ENCODE measurements at regions not wholly inside any gene's neighbourhood (a gene's known extent, or its start where the extent isn't known, plus 50 kb on each side); places are given as distances from the start of the nearest gene placed in this dataset.

DNA sequence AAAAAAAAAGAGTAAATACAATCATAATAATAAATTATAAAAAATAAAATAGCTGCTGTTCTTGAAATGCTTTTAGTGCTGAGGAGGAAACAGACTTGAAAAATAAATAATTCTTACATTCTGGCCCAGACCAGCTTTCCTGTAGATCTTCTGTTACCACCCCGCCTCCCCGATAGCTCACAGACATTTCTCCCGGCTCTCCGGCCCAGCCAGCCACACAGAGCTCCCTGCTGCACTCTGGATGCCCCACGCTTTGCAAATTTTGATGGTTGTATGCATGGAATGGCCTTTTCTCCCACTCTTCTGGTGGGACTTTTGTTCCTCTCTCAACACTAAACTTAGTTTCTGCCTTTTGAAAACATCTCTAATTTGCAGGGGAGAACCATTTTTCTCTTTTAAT lies 249.3 kb downstream of the ATP23 start:
- DNase-seq (ENCODE audit: low spot score), result no peak

DNA sequence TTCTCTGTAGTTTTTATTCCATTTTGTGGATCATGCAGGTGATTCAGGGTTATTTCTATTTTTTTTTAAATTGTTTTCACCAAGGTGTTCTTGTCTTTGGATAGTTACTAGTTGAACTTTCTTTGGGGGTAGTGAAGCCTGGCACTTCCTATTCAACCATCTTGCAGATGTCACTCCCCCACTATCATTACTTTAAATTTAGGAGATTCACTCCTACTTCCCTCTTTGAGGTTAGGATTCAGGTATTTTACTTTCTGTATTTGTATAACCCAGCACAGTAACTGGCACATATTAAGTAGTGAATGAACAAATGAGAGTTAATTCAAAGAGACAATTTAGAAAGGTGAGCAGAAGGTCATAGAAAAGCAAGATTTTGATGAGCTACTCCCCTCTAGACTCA lies 255.6 kb downstream of the ATP23 start:
- DNase-seq (ENCODE audit: low spot score), result no peak

DNA sequence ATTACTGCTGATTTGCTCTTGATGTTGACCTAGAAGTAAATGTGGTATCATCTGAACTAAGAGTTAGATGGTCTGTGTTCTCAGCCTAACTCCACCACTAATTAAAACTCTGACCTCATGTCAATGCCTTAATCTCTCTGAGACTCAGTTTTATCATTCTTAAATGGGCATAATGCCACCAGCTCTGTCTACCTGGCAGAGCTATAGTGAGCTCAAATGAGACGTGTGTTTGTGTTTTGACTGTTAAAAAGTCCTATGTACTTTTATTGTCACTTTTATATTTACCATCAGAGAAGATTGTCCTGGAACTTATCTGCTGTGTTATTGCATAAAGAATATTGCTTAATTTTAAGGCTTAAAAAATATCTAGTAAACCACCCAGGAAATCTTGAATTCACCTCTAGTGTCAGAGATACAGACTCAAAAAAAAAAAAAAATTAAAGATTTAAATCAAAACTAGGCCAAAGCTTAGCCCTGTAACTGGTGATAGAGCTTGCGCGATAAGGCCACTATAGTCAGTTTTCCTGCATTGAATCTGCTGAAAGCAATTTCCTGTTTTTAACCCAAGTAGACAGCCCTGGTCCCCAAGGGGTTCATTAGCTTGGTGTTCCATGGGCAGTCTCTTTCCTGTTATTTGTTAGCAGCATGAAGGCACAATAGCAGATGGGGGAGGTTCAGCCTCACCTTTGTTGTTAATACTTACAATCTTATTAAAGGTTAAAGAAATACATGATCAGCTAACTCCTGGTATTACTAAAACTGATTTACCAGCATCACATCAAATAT lies 261.8 kb downstream of the ATP23 start:
- DNase-seq (ENCODE audit: low spot score), result no peak

DNA sequence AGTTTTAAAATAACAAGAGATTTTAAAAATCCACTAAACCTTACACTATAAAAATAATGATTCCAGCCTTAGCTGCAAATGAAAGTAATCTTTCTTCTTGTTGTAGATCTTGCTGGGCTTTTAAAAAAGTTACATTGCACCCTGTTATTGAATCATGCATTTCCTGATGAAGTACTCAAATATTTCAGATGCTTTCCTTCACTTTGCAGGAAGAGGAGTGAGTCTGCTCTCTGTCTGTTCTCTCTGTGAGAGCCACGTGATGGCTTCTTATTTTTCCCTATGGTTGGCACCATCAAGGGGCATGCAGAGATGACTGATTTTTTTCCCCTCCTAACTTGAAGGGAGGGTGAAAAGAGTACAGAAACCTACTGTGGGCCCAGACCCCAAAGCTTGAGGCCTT lies 262.7 kb downstream of the ATP23 start:
- no peak for DNase-seq (ENCODE audit: low spot score)

DNA sequence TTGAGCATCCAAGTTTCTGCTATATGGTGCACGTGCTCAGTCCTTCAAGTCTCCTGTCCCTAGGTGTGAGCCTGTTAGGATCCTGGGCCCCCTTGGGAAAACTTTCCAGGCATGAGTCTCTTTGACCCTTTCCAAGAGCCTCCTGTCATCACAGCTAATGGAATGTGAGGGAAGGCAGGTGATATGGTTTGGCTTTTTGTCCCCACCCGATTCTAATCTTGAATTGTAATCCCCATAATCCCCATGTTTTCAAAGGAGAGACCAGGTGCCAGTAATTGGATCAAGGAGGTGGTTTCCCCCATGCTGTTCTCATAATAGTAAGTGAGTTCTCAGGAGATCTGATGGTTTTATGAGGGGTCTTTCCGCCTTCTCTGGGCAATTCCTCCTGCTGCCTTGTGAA lies 265.5 kb downstream of the ATP23 start:
- no peak for DNase-seq (ENCODE audit: low spot score)

DNA sequence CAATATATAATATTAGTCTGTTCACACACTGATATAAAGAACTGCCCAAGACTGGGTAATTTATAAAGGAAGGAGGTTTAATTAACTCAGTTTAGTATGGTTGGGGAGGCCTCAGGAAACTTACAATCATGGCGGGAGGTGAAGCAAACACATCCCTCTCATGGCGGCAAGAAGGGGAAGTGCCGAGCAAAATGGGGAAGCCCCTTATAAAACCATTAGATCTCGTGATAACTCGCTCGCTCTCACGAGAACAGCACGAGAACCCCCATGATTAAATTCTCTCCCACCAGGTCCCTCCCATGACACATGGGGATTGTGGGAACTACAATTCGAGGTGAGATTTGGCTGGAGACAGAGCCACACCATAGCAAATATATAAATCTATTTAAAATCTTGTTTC lies 269.8 kb downstream of the ATP23 start:
- no peak for DNase-seq (ENCODE audit: low spot score)

DNA sequence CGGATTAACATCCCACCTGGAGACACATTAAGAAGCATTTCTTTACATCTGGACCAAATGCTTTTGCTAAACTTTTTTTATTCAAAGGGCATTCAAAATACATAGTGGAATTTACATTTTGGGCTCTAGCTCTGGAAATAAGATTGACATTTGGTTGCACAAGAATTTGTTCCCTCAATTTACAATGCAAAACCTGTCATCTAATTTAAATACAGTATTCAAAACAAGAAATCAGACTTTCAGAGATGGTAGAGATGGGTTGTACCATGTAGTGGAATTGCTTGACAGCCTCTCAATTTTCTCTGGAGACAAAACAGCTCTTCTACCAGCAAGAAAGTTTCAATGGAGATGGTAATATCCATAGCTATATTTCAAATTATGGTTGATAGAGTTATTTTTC lies 275.8 kb downstream of the ATP23 start:
- no peak for DNase-seq (ENCODE audit: low spot score)

DNA sequence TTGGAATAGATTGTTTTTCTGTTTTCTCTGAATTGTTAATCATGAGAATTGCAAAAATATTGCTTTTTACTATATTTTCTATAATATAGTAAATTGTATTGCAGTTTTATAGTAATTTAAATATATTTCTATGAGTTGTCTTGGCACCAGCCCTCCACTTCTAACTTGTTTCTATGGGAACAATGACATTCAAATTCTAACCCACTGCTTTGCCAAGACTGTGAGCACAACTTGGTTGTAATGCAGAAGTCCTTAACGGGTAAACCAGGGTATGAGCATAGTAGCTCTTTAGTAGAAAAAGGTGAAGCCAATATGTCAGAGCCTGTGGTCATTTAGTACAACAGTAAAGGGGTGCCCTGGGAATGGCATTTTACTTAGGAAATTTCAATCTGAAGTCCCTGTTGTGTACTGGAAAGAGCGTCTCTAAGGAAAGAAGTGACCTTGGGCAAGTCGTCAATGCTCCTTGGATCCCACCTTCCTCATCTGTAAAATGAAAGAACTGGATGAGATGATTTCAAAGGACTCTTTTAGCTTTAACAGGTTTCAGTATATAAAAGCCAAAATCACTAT lies 283.3 kb downstream of the ATP23 start:
- no peak for DNase-seq (ENCODE audit: low spot score)

DNA sequence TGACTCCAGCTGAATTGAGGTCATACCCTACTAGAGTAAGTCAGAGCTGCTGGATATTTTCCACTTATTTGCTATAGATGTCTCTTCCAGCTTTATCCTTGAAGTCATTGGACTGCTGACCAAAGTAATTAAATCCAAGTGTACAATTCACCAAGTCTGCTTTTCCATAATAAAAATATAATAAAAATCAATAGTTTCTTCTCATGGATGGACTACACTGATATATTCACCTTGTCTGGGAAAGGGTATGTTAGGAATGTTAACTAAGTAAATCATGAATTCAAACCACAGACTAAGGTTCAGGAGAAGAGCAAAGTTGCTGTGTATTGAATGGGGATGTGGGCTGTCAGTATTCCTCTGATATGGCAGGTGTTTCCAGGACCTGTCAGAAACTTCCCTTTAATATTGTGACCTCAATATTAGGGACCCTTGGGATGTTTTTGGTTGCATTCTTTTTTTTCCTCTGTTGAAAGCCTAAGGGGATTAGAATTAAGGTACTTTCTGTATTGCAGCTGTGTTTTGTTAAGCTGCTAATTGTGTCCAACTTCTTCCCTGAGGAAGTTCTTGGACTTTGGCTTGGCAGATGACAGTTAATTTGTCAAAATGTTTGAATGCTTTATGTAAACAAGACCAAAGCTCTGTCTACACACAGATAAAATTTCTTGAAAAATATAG lies 284.0 kb downstream of the ATP23 start:
- no peak for DNase-seq (ENCODE audit: low spot score)

DNA sequence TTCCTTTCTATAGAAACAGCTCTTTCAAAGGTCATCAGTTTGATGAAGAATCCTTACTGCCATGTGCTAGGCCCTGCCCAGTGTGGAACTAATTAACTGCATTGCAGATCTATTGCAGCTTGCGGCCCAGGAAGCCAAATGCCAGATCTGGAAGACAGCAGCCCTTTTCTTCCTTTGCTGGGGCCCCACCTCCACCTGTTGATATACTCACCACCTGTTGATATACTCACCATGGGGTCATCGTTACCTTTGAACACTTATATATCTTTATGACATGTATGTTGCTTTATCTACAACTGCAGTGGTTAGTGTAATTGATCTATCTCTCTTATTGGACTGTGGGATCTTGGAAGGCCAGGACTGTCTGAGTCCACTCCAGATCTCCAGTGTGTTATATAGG lies 292.5 kb downstream of the ATP23 start:
- DNase-seq (ENCODE audit: low spot score), result no peak

DNA sequence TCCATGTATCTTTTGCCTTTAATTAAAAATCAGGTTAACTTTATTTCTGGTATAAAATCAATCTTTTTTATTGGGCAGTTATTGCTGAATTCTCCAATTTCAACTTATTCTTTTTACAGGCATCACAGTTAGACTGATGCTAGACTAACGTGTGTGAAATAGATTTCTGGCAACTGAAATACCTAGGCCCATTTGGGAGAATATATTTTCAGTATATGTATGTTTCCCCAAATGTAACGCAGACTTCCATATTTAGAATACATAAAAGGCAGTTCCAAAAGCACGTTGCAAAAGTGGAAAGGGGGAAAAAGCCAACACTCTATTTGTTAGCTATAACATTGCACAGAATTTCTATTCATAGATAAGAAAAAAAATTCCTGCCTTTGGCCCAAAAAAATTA lies 297.0 kb downstream of the ATP23 start:
- no peak for DNase-seq (ENCODE audit: low spot score)

DNA sequence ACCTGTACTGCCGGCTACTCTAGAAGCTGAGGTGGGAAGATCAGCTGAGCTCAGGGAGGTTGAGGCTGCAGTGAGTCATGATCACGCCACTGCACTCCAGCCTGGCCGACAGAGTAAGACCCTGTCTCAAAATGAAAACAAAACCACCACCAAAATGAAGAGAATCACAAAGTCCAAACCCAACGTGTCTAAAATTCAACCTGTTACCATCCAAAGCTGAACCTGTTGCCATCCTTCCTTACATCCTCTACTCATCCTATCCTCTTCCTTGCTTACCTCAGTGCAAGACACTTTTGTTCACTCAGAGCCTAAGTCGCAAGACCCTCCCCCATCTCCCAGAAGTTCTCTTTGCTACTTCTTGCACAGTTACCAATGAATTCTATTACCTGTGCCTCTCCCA lies 299.7 kb downstream of the ATP23 start:
- DNase-seq (ENCODE audit: low spot score), result no peak

DNA sequence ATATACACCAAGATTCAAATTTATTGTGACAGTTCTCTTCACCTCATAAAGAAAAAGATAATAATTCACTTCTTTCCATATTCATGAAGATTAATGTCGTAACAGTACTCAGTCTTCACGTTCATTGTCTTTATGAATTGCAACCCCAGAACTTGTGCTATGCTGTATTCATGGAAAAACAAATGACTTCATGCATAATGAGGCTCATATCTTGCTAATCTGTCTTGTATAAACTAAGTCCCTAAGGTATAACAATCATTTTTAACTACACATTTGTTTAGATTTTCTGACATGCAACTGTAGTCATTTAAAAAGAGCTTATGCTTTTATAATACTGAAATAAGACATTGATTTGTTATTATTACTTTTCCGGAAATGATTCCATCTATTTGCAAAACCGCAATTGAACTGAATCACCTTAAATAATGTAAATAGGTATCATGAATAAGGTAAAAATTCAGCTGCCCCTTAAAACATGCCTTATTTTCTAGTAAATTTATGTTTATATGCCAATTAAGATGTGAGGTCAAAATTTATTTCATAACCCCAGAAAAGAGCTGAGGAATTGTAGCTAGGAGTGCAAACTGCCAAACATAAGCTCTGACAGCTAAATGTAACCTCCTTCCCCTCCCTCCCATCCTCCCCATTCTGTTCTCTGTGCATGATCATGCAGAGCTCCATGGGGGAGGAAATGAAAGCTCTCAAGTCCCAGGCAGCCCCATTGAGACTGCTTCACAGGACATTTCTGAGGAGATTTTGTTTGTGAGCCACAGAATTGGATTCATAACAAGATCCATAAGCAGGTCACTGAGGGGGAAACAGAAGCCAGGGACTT lies 301.6 kb downstream of the ATP23 start:
- DNase-seq (ENCODE audit: low spot score), result no peak

DNA sequence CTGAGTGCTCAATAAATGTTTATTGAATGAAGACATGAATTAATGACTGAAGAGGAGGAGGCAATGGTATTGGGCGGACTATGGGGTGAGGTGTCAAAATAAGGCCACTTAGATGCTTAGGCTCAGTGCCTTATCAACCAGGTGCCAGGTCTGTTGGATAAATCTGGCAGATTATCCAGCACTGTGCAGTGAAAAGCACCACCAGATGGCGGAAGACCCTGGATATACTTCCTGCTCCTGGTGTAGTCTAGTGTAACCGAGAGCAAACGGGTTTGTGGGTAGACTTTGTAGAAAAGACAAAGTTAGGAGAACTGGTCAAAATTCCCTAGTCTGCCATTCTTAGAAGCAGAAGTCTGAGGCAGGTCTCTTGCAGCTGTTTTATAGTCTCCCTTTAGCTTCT lies 306.3 kb downstream of the ATP23 start:
- DNase-seq (ENCODE audit: low spot score), result no peak

DNA sequence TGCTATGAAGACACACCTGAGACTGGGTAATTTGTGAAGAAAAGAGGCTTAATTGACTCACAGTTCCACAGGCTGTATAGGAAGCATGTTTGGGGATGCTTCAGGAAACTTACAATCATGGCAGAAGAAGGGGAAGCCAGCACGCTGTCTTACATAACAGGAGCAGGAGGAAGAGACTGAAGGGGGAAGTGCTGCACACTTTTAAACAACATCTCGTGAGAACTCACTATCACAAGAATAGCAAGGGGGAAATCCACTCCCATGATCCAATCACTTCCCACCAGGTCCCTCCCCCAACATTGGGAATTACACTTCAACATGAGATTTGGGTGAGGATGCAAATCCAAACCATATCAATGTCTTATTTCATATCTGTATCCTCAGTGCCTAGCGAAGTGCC lies 307.2 kb downstream of the ATP23 start:
- DNase-seq (ENCODE audit: low spot score), result no peak

DNA sequence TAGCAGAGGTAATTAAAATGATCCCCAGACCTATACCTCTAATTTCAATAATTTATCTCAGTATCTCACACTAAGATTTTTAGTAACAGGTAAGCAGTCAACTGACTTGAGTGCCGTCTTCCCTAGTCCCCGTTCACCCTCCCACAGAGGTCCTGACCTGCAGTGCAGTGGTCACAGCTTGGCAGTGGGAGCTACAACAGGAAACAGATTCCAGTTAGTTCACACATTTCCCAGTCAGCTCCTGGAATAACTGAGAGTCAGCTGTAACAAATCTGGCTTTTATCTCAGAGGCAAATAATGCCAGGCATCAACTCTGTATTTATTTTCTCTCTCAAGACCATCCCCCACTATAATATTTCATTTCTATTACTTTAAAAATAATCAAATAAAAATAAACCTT lies 308.2 kb downstream of the ATP23 start:
- DNase-seq (ENCODE audit: low spot score), result no peak

DNA sequence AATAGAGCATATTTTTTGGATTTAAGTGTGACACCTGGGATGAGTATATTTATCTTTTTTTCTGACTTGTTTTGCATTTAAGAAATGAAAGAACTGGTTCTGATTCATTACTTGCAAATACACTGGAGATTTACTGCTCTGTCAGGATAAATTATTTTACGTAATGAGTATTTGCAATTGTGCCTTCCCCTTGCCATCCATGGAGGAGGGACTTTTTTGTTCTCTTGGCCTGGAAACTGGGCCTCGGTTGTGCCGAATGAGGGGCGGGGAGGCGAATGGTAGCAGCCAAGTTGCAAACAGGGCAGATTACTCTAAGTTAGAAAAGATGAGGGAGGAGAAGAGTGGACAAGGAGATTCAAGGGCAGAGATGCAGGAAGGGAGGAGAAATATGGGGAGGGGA lies 308.7 kb downstream of the ATP23 start:
- DNase-seq (ENCODE audit: low spot score), result no peak

DNA sequence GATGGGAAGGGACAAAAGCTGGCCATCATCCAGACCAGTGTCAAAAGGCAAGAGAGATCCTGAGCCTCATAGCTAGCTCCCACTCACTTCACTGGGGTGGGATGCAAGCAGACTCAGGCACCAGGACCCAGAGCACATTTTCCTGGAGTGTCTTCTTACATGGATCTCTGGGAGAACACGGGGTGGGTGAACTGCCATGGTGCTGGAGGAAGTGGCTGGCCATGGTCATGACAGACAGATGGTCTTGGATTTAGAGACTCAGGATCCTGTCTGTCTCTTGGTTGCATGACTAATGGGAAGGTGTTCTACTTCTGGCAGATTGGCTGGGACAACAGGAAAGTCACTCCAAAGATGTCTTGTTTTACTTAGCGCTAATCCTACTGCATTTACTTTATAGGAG lies 311.5 kb downstream of the ATP23 start:
- DNase-seq (ENCODE audit: low spot score), result no peak

DNA sequence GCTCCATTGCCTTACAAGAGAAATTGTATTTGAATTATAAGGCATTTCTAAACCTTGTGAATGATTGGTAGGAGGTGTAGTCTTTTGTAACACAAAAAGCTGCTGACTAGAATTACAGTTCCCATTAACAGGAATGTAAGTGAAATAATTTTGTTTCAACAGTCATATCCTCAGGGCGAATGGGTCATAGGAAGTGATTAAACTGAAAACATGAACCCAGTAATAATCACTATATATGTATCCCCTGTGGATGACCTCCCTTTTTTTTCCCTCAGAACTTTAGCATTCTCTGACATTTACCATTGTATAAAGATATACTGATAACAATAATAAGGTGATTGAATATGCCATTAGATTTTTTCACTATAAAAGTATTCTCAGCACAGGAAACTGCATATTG lies 312.3 kb downstream of the ATP23 start:
- DNase-seq (ENCODE audit: low spot score), result no peak

DNA sequence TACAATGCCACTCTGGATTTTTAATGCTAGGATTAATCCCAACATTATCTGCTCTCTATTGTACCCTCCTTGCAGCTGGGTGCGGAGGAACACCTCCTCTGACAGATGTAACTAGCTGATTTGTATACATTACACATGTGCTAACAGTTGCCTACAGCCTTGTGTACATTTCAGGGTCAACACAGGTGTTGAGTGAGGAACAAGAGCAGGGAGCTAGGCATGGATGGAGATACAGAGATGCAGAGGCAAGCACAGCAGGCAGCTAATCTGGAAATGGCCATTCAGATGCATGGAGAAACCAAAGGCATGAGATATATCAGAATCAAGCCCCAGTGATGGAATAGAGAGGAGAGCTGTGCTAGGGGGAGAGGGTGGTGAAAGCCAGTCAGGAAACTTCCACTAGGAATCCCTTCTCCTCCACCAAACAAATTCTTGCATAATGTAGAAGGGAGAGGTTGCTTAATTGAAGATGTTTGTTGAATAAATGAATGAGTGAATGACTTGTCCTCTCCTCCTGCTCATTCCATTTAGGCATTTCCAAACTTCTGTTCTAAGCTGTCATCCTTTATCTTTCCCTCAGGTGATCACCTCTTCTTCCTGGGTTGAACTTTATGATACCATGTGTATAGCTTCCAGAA lies 313.2 kb downstream of the ATP23 start:
- no peak for DNase-seq (ENCODE audit: low spot score)

DNA sequence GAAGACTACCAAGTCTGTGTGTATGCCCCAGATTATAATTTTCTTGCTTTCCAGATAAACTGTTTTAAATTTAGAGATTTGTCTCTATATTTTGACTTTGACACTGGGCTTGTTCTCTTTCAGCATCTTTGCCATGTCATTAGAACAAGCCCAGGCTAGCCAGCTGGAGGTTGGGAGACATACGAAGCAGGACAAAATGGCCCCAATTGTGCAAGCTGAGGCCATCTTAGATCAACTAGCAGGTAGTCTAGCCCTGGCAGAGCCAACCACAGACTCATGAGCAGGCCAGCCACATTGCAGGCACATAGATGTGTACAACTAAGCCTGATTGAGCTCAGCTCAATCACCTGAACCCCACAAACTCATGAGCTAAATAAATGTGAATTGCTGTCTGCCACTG lies 321.4 kb downstream of the ATP23 start:
- no peak for DNase-seq (ENCODE audit: low spot score)

DNA sequence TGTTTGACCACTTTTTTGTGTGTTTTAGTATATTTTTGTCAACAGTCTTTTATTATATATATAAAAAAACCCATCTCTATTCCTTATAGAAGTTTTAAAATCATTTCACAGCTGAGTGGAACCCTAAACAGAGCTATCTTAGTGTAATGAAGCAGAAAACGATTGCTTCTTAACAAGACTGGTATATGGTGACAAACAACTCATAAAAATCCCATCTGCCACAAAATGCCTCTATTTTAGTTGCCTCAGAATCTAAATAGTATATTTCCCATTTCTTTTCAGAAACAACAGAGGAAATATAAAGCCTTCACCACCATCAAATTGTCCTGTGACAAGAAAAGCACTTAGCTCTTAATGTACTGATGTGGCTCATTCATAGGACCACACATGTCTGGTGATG lies 322.4 kb downstream of the ATP23 start:
- DNase-seq (ENCODE audit: low spot score), result no peak
